Kidney (tissue), 13 donors: ENCODE measurements at regions not wholly inside any gene's neighbourhood (a gene's known extent, or its start where the extent isn't known, plus 50 kb on each side); places are given as distances from the start of the nearest gene placed in this dataset.

ENCODE experiments used
- DNase-seq, 5 donors: peaks; one replicate each; pipeline ENCODE4 v3.0.0-alpha.2; 2013 to 2020
- FAIRE-seq: peaks from 2 replicates; lab custom pipeline; 2012; peaks lifted over from hg19 to GRCh38; lab: Jason Lieb, UNC
- H3K27ac ChIP-seq, 2 donors: one replicate each; pipeline ENCODE4 v1.7.0; 2013; ENCODE audit warnings: low read depth in 2 of 2, low read length in 2 of 2, inconsistent platforms in 1 of 2
- H3K27me3 ChIP-seq: one replicate; pipeline ENCODE4 v1.7.1; 2013; ENCODE audit warnings: low read length, inconsistent platforms; ENCODE audit not compliant: control insufficient read depth, insufficient read depth
- H3K36me3 ChIP-seq, 3 donors: one replicate each; pipeline versions ENCODE4 v1.7.0 to v1.7.1; 2013; ENCODE audit warnings: low read length in 3 of 3, control low read depth in 1 of 3, inconsistent platforms in 1 of 3; ENCODE audit not compliant: insufficient read depth in 3 of 3, control insufficient read depth in 2 of 3
- H3K4me1 ChIP-seq, 3 donors: one replicate each; pipeline versions ENCODE4 v1.7.0 to v1.7.1; 2013; ENCODE audit warnings: low read length in 3 of 3, inconsistent platforms in 1 of 3, low read depth in 1 of 3; ENCODE audit not compliant: control insufficient read depth in 2 of 3, insufficient read depth in 2 of 3
- H3K4me3 ChIP-seq, 3 donors: one replicate each; pipeline versions ENCODE4 v1.7.0 to v1.8.1; 2013; ENCODE audit warnings: low read length in 3 of 3, control low read depth in 1 of 3, inconsistent platforms in 1 of 3
- H3K9ac ChIP-seq, 3 donors: one replicate each; pipeline versions ENCODE4 v1.7.0 to v1.7.1; 2013; ENCODE audit warnings: low read length in 3 of 3, control low read depth in 1 of 3, inconsistent platforms in 1 of 3
- H3K9me3 ChIP-seq, 3 donors: one replicate each; pipeline versions ENCODE4 v1.7.0 to v1.7.1; 2013; ENCODE audit warnings: low read length in 3 of 3, control low read depth in 1 of 3, inconsistent platforms in 1 of 3; ENCODE audit not compliant: control insufficient read depth in 2 of 3, insufficient read depth in 1 of 3
- CTCF ChIP-seq: IDR thresholded peaks from 3 replicates; pipeline ENCODE4 v1.5.1; 2012; ENCODE audit warnings: mild to moderate bottlenecking, moderate library complexity, borderline replicate concordance; ENCODE audit not compliant: insufficient read depth; ENCODE audit errors: extremely low read depth
- intact Hi-C: fragments of 100-400 bp; cut with DNase I; formaldehyde crosslinking; loops from one replicate; pipeline ENCODE4 v1.11.1; 2022
- donor health status: control.
- donor health status: control.
- donor health status: control.
- donor health status: control.
- donor health status: control.
- donor health status: DM: yes; HTN: yes; CAD: no.
- donor health status: Normal renal cell carcinoma (clear cell type).

DNA sequence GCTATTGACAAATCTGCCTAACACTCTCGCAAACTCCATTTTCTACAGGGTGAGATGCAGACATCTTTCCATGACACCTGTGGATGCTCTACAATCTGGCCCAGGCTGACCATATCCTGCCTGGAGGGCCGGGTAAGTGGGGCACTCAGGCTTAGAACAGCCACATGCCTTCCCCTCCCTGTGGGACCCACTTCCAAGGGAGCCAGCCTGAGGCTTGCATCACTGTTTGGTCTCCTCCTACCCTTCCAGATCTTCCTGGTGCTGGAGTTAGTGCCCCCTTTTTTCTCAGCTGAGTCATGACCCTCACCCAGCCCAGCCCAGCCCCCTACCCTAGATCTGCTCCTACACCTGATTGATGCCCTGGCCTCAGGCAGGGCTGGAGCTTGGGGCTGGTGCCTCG is 62.0 kb upstream of the KCNK12 start:
- intact Hi-C loops: no loop called here
- Histone ChIP-seq H3K9me3 (no peaks in the 10 kb centered on the region), H3K27me3 (no peaks in the 10 kb centered on the region), H3K9ac (no peak overlapping the region), H3K27ac (no peak overlapping the region), H3K4me3 (no peak overlapping the region), H3K4me1 (no peaks in the 10 kb centered on the region), H3K36me3 (no peaks in the 10 kb centered on the region)
- no peak for TF ChIP-seq CTCF
- DNase-seq (no peak), FAIRE-seq (no peak)

DNA sequence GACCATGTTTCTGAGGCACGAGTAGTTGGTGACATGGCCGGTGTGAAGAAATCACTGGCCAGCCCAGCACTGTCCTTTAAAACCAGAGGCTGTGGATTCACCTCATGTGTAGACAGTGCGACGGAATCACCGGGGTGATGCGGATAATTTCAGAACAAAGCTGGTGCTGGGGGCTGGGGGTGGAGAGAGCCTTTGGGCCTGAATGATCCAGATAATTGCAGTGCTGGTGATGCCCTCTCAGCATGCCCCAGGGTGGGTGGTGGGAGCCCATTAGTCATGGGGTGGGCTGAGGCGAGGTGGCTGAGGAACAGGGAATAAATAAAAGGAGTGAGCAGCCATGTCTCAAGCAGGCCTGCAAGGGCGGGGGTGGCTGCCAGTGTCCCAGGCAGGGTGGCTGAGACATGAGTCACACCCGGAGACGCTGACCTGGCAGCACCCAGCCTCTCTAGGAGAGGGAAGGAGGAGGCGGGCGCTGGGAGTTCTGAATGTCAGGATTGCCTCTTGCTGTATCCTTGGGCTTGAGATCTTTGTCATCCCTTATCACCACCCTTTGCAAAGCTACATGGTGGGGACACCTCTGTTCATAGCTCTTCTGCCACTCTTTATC is 61.1 kb upstream of the KCNK12 start:
- peak in 1 of 5 donors; percentile 81 for DNase-seq
- H3K36me3 ChIP-seq: no peaks in the 10 kb centered on the region
- TF ChIP-seq CTCF: no peak
- FAIRE-seq: no peak
- no peaks in the 10 kb centered on the region for H3K4me1 ChIP-seq
- no peak overlapping the region for H3K4me3 ChIP-seq
- no peak overlapping the region for H3K9ac ChIP-seq
- no peaks in the 10 kb centered on the region for H3K9me3 ChIP-seq
- intact Hi-C loops: no loop called here
- H3K27me3 ChIP-seq: no peaks in the 10 kb centered on the region
- no peak overlapping the region for H3K27ac ChIP-seq

DNA sequence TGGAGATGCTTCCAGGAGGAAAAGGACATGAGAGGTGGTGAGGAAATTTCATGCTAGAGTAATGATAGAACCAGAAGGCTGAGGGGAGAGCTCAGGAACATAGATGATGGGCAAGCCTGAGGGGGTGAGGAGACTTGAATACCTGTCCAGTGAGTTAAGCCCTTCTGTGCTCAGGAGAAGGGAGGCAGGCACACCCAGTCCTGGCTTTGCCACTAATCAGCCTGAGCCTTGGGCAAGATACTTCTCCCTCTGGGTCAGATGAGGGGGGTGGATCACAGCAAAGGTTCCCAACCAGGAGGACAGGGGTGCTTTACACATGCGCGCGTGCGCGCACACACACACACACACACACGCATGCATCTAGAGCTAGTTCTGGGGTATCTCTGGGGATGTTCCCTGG is 60.5 kb upstream of the KCNK12 start:
- no peak for TF ChIP-seq CTCF
- no peaks in the 10 kb centered on the region for H3K27me3 ChIP-seq
- intact Hi-C loops: no loop called here
- no peak overlapping the region for H3K4me3 ChIP-seq
- no peaks in the 10 kb centered on the region for H3K4me1 ChIP-seq
- H3K27ac ChIP-seq: no peak overlapping the region
- FAIRE-seq (no peak), DNase-seq (no peak)
- no peaks in the 10 kb centered on the region for H3K9me3 ChIP-seq
- no peaks in the 10 kb centered on the region for H3K36me3 ChIP-seq
- no peak overlapping the region for H3K9ac ChIP-seq
